ENCODE measurements at regions not wholly inside any gene's neighbourhood (a gene's known extent, or its start where the extent isn't known, plus 50 kb on each side); places are given as distances from the start of the nearest gene placed in this dataset.

DNA sequence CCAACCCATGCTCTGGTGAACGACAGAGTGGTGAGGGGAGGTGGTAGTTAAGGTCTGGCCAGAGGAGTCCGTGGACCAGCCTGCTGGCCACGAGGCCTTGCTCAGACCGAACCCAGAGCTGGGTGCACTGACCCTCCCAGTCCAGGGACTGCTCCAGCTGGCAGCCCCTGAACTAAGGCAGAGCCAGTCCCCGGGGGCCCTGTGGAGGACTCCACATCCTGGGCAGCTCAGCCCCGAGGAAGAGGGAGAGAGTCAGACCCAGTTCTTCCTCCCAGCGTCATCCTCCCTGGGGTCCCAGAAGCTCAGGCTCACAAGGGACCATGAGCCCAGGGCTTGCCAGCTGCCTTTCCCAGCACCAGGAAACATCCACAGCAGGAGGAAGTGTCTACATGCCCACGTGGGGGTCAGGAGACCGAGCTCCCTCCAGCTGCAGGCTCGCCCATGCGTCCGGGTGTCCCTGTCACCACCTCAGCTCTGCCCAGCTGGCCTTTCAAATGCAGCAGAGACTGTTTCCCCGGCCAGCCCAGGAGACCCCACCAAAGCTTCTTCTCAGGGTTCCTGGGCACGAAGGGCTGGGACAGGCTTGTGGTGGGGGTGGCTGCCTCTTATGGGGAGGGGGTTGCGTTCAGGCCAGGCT is 194.4 kb downstream of the KIF26A start:
- H4K20me1 ChIP-seq (ENCODE audit: insufficient read depth, poor library complexity, severe bottlenecking), result no peaks in the 10 kb centered on the region
- H3K36me3 ChIP-seq (replicated peaks; ENCODE audit: insufficient read depth, low read depth), result no peaks in the 10 kb centered on the region
- no peaks in the 10 kb centered on the region for H3K9me2 ChIP-seq (replicated peaks; ENCODE audit: insufficient read depth)
- no peak for DNase-seq (ENCODE audit: low spot score)
- H3K4me1 ChIP-seq (ENCODE audit: insufficient read depth), result no peaks in the 10 kb centered on the region
- no peak overlapping the region for H3K4me2 ChIP-seq
- no peaks in the 10 kb centered on the region for H3K79me2 ChIP-seq
- no peaks in the 10 kb centered on the region for H3K9me3 ChIP-seq (ENCODE audit: low read depth)
- WGBS (ENCODE audit: low lambda C conversion rate, missing lambda C conversion rate), result 83% methylated on average over 14 of the region's 15 CpGs
- no peak overlapping the region for H3K4me3 ChIP-seq
- no peaks in the 10 kb centered on the region for H3K27me3 ChIP-seq
- no peak overlapping the region for H3K27ac ChIP-seq
- no peak overlapping the region for H2AFZ ChIP-seq
- TF ChIP-seq, protein P1, sequence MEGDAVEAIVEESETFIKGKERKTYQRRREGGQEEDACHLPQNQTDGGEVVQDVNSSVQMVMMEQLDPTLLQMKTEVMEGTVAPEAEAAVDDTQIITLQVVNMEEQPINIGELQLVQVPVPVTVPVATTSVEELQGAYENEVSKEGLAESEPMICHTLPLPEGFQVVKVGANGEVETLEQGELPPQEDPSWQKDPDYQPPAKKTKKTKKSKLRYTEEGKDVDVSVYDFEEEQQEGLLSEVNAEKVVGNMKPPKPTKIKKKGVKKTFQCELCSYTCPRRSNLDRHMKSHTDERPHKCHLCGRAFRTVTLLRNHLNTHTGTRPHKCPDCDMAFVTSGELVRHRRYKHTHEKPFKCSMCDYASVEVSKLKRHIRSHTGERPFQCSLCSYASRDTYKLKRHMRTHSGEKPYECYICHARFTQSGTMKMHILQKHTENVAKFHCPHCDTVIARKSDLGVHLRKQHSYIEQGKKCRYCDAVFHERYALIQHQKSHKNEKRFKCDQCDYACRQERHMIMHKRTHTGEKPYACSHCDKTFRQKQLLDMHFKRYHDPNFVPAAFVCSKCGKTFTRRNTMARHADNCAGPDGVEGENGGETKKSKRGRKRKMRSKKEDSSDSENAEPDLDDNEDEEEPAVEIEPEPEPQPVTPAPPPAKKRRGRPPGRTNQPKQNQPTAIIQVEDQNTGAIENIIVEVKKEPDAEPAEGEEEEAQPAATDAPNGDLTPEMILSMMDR (IDR thresholded peaks at IDR 0.05; ENCODE audit: poor library complexity), result no peak
- TF ChIP-seq EZH2phosphoT487 (IDR thresholded peaks at IDR 0.05; ENCODE audit: low read depth, severe bottlenecking, unreplicated experiment) (no peak), EZH2 (IDR thresholded peaks at IDR 0.05; ENCODE audit: borderline replicate concordance) (no peak)

DNA sequence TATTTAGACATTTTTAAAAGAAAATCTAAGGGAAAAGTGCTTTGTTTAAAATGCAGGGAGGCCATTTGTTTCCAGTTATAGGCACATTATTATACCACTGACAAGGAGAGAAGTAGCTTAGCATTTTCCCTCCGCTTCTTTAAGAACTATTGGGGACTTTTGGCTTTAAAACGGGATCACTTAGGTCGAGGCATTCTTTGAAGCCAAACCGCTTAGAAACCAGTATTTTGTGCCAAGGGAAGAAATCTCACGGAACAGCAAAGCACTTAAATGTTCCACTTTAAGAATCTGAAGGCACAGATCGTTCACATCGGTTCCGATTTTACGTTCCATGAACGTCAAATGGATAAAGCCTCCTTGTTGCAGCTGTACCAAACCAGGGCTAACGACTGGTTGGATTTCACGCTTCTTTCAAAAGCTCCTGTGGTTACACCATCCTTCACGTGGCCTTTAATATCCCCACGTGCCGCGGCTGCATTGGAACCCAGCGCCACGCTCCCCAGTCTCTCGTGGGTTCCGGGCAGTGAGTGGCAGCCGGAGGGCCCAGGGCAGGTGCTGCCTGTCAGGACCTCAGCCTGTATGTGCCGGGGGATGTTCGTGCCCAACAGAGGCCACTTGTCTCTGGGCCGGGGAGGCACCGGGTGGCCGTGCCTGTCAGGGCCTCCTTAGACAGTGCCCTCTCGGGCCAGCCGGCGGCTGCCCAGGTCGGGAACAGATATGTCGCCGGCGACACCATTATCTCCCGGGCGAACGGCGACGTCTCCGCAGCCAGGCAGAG is 195.4 kb downstream of the KIF26A start:
- H2AFZ ChIP-seq, result no peak overlapping the region
- H3K4me1 ChIP-seq (ENCODE audit: insufficient read depth), result no peaks in the 10 kb centered on the region
- no peak for DNase-seq (ENCODE audit: low spot score)
- H3K4me3 ChIP-seq, result no peak overlapping the region
- H3K36me3 ChIP-seq (replicated peaks; ENCODE audit: insufficient read depth, low read depth), result no peaks in the 10 kb centered on the region
- no peaks in the 10 kb centered on the region for H3K27me3 ChIP-seq
- no peak for TF ChIP-seq EZH2phosphoT487 (IDR thresholded peaks at IDR 0.05; ENCODE audit: low read depth, severe bottlenecking, unreplicated experiment)
- TF ChIP-seq EZH2 (IDR thresholded peaks at IDR 0.05; ENCODE audit: borderline replicate concordance), result no peak
- TF ChIP-seq, protein P1 (IDR thresholded peaks at IDR 0.05; ENCODE audit: poor library complexity), result no peak
- no peaks in the 10 kb centered on the region for H4K20me1 ChIP-seq (ENCODE audit: insufficient read depth, poor library complexity, severe bottlenecking)
- no peaks in the 10 kb centered on the region for H3K9me2 ChIP-seq (replicated peaks; ENCODE audit: insufficient read depth)
- H3K27ac ChIP-seq, result no peak overlapping the region
- 80% methylated on average over 37 of the region's 39 CpGs for WGBS (ENCODE audit: low lambda C conversion rate, missing lambda C conversion rate)
- no peaks in the 10 kb centered on the region for H3K79me2 ChIP-seq
- H3K9me3 ChIP-seq (ENCODE audit: low read depth), result no peaks in the 10 kb centered on the region
- no peak overlapping the region for H3K4me2 ChIP-seq

DNA sequence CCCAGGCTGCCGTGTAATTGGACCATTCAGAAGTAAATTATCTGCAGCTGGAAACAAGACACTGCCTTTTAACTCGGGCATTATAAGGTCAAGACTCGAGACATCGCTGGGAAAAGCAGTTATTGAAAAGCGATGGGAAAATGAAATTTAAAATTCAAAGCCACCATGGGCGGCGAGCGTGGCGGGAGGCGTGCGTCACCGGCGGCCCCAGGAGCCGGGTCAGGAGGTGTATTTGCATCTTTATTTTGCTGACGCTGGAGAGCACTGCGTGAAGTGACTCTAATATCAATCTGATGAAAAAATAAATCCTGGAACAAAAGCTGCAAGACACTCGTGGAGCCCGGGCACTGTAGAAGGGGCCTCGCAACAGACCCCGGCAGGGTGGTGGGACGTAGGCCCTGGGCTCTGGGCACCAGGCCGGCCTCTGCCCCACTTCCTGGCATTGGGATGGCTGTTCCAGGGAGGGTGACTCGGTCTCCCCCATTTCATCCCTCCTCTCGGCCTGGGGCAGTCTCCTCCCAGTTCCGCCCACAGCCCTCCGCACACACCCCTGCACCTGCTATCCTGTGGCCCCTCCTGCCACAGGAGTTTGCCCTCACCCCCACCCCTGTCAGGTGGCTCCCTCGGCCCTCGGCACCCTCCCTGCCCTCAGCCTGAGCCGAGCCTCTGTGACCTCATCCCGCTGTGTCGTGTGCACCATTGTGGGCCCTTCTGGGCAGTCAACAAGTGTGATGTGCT is 196.2 kb downstream of the KIF26A start:
- H4K20me1 ChIP-seq (ENCODE audit: insufficient read depth, poor library complexity, severe bottlenecking), result no peaks in the 10 kb centered on the region
- H3K4me2 ChIP-seq, result no peak overlapping the region
- H3K9me2 ChIP-seq (replicated peaks; ENCODE audit: insufficient read depth), result no peaks in the 10 kb centered on the region
- WGBS (ENCODE audit: low lambda C conversion rate, missing lambda C conversion rate), result 87% methylated on average over 27 of the region's 31 CpGs
- H2AFZ ChIP-seq, result no peak overlapping the region
- TF ChIP-seq EZH2 (IDR thresholded peaks at IDR 0.05; ENCODE audit: borderline replicate concordance) (no peak), EZH2phosphoT487 (IDR thresholded peaks at IDR 0.05; ENCODE audit: low read depth, severe bottlenecking, unreplicated experiment) (no peak)
- TF ChIP-seq, protein P1 (IDR thresholded peaks at IDR 0.05; ENCODE audit: poor library complexity), result no peak
- no peaks in the 10 kb centered on the region for H3K36me3 ChIP-seq (replicated peaks; ENCODE audit: insufficient read depth, low read depth)
- no peak overlapping the region for H3K4me3 ChIP-seq
- H3K79me2 ChIP-seq, result no peaks in the 10 kb centered on the region
- DNase-seq (ENCODE audit: low spot score), result peak; percentile 1
- H3K27ac ChIP-seq, result no peak overlapping the region
- H3K4me1 ChIP-seq (ENCODE audit: insufficient read depth), result no peaks in the 10 kb centered on the region
- H3K9me3 ChIP-seq (ENCODE audit: low read depth), result no peaks in the 10 kb centered on the region
- no peaks in the 10 kb centered on the region for H3K27me3 ChIP-seq
